Mononuclear cell (primary cell): ENCODE measurements at regions not wholly inside any gene's neighbourhood (a gene's known extent, or its start where the extent isn't known, plus 50 kb on each side); places are given as distances from the start of the nearest gene placed in this dataset.

ENCODE experiments used
- H3K27me3 ChIP-seq: 2 replicates; pipeline ENCODE4 v1.6.0; 2011; ENCODE audit warnings: low read length, control low read depth; ENCODE audit not compliant: insufficient read depth
- H3K4me1 ChIP-seq: 2 replicates; pipeline ENCODE4 v1.5.1; 2011; ENCODE audit warnings: mild to moderate bottlenecking, low read length, control low read depth; ENCODE audit not compliant: insufficient read depth
- H3K4me3 ChIP-seq: 2 replicates; pipeline ENCODE4 v1.5.1; 2011; ENCODE audit warnings: mild to moderate bottlenecking, low read length, moderate library complexity
- H3K9me3 ChIP-seq: 2 replicates; pipeline ENCODE4 v1.5.1; 2011; ENCODE audit warnings: low read depth, mild to moderate bottlenecking, control low read depth, low read length

GRCh38 chr15:97168704-97169475, 791.6 kb upstream of the ARRDC4 start:
- no peaks in the 10 kb centered on the region for H3K9me3 ChIP-seq
- H3K4me3 ChIP-seq, result no peak overlapping the region
- H3K4me1 ChIP-seq, result no peaks in the 10 kb centered on the region
- H3K27me3 ChIP-seq, result no peaks in the 10 kb centered on the region

- Histone ChIP-seq H3K27me3 (no peaks in the 10 kb centered on the region), H3K4me1 (no peaks in the 10 kb centered on the region), H3K9me3 (no peaks in the 10 kb centered on the region), H3K4me3 (no peak overlapping the region)
Measured at GRCh38 chr15:97171556-97171955, 788.9 kb upstream of the ARRDC4 start.

- Histone ChIP-seq H3K9me3 (no peaks in the 10 kb centered on the region), H3K4me1 (no peaks in the 10 kb centered on the region), H3K27me3 (no peaks in the 10 kb centered on the region), H3K4me3 (no peak overlapping the region)
Measured at GRCh38 chr15:97174886-97175540, 785.5 kb upstream of the ARRDC4 start.

- H3K27me3 ChIP-seq, result no peaks in the 10 kb centered on the region
- H3K4me3 ChIP-seq, result no peak overlapping the region
- no peaks in the 10 kb centered on the region for H3K9me3 ChIP-seq
- H3K4me1 ChIP-seq, result no peaks in the 10 kb centered on the region
Measured at GRCh38 chr15:97177151-97177577, 783.3 kb upstream of the ARRDC4 start.

GRCh38 chr15:97182581-97182980, 777.9 kb upstream of the ARRDC4 start:
- H3K4me3 ChIP-seq, result no peak overlapping the region
- H3K9me3 ChIP-seq, result no peaks in the 10 kb centered on the region
- H3K27me3 ChIP-seq, result no peaks in the 10 kb centered on the region
- no peaks in the 10 kb centered on the region for H3K4me1 ChIP-seq

GRCh38 chr15:97189162-97189780, 771.2 kb upstream of the ARRDC4 start:
- Histone ChIP-seq H3K9me3 (no peaks in the 10 kb centered on the region), H3K4me3 (no peak overlapping the region), H3K4me1 (no peaks in the 10 kb centered on the region), H3K27me3 (no peaks in the 10 kb centered on the region)

- Histone ChIP-seq H3K27me3 (no peaks in the 10 kb centered on the region), H3K4me3 (no peak overlapping the region), H3K9me3 (no peaks in the 10 kb centered on the region), H3K4me1 (no peaks in the 10 kb centered on the region)
Measured at GRCh38 chr15:97194750-97195149, 765.8 kb upstream of the ARRDC4 start.

GRCh38 chr15:97196048-97197014, 764.2 kb upstream of the ARRDC4 start:
- H3K9me3 ChIP-seq, result no peaks in the 10 kb centered on the region
- no peaks in the 10 kb centered on the region for H3K4me1 ChIP-seq
- H3K4me3 ChIP-seq, result no peak overlapping the region
- no peaks in the 10 kb centered on the region for H3K27me3 ChIP-seq

GRCh38 chr15:97199393-97200051, 761.0 kb upstream of the ARRDC4 start:
- no peaks in the 10 kb centered on the region for H3K9me3 ChIP-seq
- H3K4me1 ChIP-seq, result no peaks in the 10 kb centered on the region
- no peak overlapping the region for H3K4me3 ChIP-seq
- H3K27me3 ChIP-seq, result no peaks in the 10 kb centered on the region

- no peaks in the 10 kb centered on the region for H3K27me3 ChIP-seq
- H3K4me3 ChIP-seq, result no peak overlapping the region
- no peaks in the 10 kb centered on the region for H3K9me3 ChIP-seq
- H3K4me1 ChIP-seq, result no peaks in the 10 kb centered on the region
Measured at GRCh38 chr15:97200161-97200560, 760.3 kb upstream of the ARRDC4 start.

- Histone ChIP-seq H3K9me3 (no peaks in the 10 kb centered on the region), H3K27me3 (no peaks in the 10 kb centered on the region), H3K4me3 (no peak overlapping the region), H3K4me1 (no peaks in the 10 kb centered on the region)
Measured at GRCh38 chr15:97210277-97210676, 750.2 kb upstream of the ARRDC4 start.

- no peaks in the 10 kb centered on the region for H3K9me3 ChIP-seq
- H3K27me3 ChIP-seq, result no peaks in the 10 kb centered on the region
Measured at GRCh38 chr15:97215629-97216028, 744.9 kb upstream of the ARRDC4 start.

GRCh38 chr15:97224191-97224641, 736.3 kb upstream of the ARRDC4 start:
- Histone ChIP-seq H3K4me1 (no peaks in the 10 kb centered on the region), H3K27me3 (no peaks in the 10 kb centered on the region), H3K9me3 (no peaks in the 10 kb centered on the region), H3K4me3 (no peak overlapping the region)

More at GRCh38 chr15:97215629-97216028, 744.9 kb upstream of the ARRDC4 start:
- Histone ChIP-seq H3K4me3 (no peak overlapping the region), H3K4me1 (no peaks in the 10 kb centered on the region)
